Muscle of leg (tissue), 3 donors: ENCODE measurements at regions not wholly inside any gene's neighbourhood (a gene's known extent, or its start where the extent isn't known, plus 50 kb on each side); places are given as distances from the start of the nearest gene placed in this dataset.
"Not testable (repeated sequence)": the region's sequence is repeated elsewhere in the genome, so short reads cannot be mapped to it uniquely, and the experiment has no call there.

Experiments
- DNase-seq: peaks from one replicate; pipeline ENCODE4 v3.0.0; 2013
- H3K27ac ChIP-seq: one replicate; pipeline ENCODE4 v1.5.1; 2013; ENCODE audit warnings: mild to moderate bottlenecking, low read length, control low read depth
- H3K27me3 ChIP-seq: one replicate; pipeline ENCODE4 v1.6.1; 2013; ENCODE audit warnings: low read length; ENCODE audit not compliant: control insufficient read depth, insufficient read depth
- H3K36me3 ChIP-seq: one replicate; pipeline ENCODE4 v1.6.1; 2013; ENCODE audit warnings: low read length; ENCODE audit not compliant: control insufficient read depth, insufficient read depth
- H3K4me1 ChIP-seq: one replicate; pipeline ENCODE4 v1.6.1; 2013; ENCODE audit warnings: low read length; ENCODE audit not compliant: control insufficient read depth, insufficient read depth
- H3K4me3 ChIP-seq: one replicate; pipeline ENCODE4 v1.5.1; 2013; ENCODE audit warnings: low read length, control low read depth
- H3K9me3 ChIP-seq: replicated peaks from 2 replicates; pipeline ENCODE4 v1.6.1; 2013; ENCODE audit warnings: low read depth, low read length; ENCODE audit not compliant: control insufficient read depth
- WGBS: methylation state at CpG from one replicate; pipeline ENCODE4 v1.1.5; 2013; ENCODE audit warnings: missing lambda C conversion rate; ENCODE audit not compliant: insufficient coverage; 5-methylcytosine and 5-hydroxymethylcytosine counted together

DNA sequence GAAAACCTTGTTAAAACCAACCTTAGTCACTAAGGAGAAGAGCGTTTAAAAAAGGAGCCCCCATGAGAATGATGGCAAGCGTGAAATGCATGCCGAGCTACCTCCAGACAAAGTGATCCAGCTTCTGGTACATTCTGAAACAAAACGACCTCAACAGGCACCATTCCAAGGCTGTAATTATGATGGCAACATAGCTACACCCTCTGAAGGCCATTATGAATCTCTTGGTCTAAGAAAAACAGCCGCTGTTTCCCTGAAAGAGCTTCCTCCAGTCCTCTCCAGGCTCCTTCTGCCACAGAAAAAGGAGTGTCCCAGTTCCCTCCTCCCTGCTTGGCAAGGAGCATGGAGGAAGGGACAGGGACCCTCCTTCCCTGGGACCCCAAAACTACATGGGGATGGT lies 50.0 kb upstream of the ABLIM1 start:
- no peaks in the 10 kb centered on the region for H3K9me3 ChIP-seq
- peak overlapping the region; percentile 20 for H3K27ac ChIP-seq
- no peaks in the 10 kb centered on the region for H3K36me3 ChIP-seq
- no peak overlapping the region for H3K4me3 ChIP-seq
- no peaks in the 10 kb centered on the region for H3K4me1 ChIP-seq
- 40% methylated on average over 1 of the region's 5 CpGs for WGBS
- DNase-seq: no peak
- H3K27me3 ChIP-seq: no peaks in the 10 kb centered on the region

DNA sequence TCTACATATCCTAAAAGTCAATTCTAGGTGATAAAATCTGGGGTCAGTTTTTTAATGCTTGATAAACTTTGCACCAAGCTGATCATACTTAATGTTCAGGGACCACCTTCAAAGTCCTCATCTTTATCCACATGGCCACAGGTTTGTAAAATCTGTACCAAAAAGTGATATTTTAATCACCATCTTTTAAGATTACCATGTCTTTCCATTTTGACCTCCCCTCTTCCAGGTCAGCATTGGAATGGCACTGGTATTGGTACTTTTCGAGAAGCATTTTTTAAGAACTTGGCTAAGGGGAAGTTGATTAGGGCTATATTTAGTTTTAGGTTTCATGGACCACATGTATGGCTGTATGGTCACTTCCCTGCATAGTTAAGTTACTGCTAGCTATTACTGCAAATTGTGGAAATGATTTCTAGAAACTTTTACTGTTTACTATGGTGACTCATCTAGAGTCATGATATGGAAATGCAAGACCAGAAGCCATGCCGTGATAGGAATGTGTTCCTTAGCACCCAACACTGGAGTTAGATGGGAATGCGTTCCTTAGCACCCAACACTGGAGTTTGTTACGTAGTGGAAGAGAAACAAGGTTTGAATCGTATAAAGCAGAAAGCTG lies 50.8 kb upstream of the ABLIM1 start:
- no peak overlapping the region for H3K27ac ChIP-seq
- no peaks in the 10 kb centered on the region for H3K27me3 ChIP-seq
- 83% methylated on average over 1 of the region's 5 CpGs for WGBS
- DNase-seq: no peak
- H3K9me3 ChIP-seq: no peaks in the 10 kb centered on the region
- H3K36me3 ChIP-seq: no peaks in the 10 kb centered on the region
- no peak overlapping the region for H3K4me3 ChIP-seq
- H3K4me1 ChIP-seq: no peaks in the 10 kb centered on the region

DNA sequence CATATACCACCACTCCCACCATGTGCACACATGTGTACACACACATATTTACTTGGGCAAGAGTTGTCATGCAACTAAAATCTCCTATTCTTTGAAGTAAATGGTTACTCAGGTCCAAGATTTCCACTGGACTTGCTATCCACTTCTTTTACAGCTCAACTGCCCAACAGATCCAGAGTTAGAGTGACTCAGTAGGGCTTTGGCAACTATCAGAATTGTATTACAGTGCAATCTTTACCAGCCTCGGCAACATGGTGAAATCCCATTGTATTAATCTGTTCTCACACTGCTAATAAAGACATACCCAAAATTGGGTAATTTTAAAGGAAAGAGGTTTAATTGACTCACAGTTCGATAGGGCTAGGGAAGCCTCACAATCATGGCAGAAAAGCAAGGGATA lies 51.9 kb upstream of the ABLIM1 start:
- H3K27ac ChIP-seq: no peak overlapping the region
- no peak for DNase-seq
- no peaks in the 10 kb centered on the region for H3K9me3 ChIP-seq
- WGBS: no CpG with 5 or more reads among the region's 2 CpGs
- H3K36me3 ChIP-seq: no peaks in the 10 kb centered on the region
- peaks cover 7% of the 10 kb centered on the region for H3K4me1 ChIP-seq
- no peak overlapping the region for H3K4me3 ChIP-seq
- no peaks in the 10 kb centered on the region for H3K27me3 ChIP-seq

DNA sequence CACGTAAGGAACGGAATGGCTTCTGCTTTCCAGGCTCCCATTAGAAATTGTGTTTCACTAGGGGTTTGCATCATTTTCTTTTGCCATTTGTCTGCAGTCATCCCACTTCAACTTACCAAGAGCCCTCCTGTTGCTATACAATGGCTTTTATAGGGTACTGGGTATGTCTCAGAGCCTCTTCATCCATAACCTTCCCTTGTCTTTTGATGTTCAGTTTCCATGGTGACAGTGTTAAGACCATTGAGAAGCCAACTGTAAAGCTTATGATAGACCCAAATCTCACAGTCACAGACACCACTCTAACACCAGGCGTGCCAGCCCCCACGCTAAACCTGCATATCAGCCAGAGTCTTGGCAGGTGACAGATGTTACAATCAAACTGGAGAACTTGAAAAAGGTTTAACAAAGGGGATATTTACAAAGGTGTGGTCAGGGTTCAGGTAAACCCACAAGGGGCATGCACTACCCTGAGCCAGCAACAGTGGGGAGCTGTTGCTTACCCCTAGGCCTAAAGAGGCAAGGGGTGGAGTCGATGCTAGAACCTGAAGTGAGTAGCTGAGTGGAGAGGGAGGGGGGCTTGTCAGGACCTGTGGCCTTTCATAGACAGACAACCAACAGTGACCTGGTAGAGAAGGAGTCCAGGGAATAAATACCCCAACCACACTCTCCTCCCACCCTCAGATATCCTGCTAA lies 53.2 kb upstream of the ABLIM1 start:
- Histone ChIP-seq H3K4me3 (no peak overlapping the region), H3K27me3 (no peaks in the 10 kb centered on the region), H3K9me3 (no peaks in the 10 kb centered on the region), H3K36me3 (no peaks in the 10 kb centered on the region), H3K4me1 (peaks cover 7% of the 10 kb centered on the region), H3K27ac (no peak overlapping the region)
- DNase-seq: no peak
- no CpG with 5 or more reads among the region's 5 CpGs for WGBS

DNA sequence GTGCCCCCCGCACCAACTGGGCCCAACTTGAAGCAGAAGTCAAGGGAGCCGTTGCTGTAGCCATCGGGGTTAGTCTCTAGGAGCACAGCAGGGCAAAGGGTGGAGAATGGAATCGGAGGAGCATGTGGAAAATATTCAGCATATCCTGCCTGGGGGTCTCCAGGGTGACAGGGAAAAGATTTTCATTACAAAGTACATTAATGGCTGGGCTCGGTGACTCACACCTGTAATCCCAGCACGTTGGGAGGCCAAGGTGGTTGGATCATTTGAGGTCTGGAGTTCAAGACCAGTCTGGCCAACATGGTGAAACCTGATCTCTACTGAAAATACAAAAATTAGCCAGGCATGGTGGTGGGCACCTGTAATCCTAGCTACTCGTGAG lies 53.8 kb upstream of the ABLIM1 start:
- Histone ChIP-seq H3K9me3 (no peaks in the 10 kb centered on the region), H3K27ac (no peak overlapping the region), H3K27me3 (no peaks in the 10 kb centered on the region), H3K4me3 (no peak overlapping the region), H3K4me1 (peaks cover 7% of the 10 kb centered on the region), H3K36me3 (no peaks in the 10 kb centered on the region)
- 74% methylated on average over 5 of the region's 7 CpGs for WGBS
- no peak for DNase-seq

DNA sequence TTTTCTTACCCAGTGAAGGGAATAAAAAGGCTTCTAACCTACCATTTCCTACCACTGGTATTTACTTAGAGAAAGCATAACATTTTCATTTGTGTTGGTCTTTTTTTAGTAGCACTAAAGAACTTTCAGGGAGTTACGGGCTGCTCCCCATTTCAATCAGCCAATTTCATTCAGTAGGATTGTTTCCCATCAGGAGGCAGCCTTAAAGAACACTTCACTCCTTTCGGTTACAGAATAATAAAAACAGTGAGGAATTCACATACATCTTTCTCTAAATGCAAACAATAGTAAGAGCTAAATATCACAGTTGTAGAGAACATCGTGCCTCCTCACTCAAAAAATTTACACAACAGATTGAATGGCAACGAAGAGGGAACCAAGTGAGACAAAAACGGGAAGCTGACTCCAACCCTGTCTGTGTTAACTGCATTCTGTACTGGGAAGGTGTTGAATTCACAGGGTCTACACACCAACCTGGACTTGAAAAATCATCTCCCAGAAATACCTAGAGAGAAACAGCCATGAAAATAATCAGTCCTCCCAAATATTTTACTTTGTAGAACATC lies 55.5 kb upstream of the ABLIM1 start:
- no peaks in the 10 kb centered on the region for H3K27me3 ChIP-seq
- no peaks in the 10 kb centered on the region for H3K36me3 ChIP-seq
- no peaks in the 10 kb centered on the region for H3K9me3 ChIP-seq
- no peak for DNase-seq
- peaks cover 7% of the 10 kb centered on the region for H3K4me1 ChIP-seq
- H3K27ac ChIP-seq: peak overlapping the region; percentile 76
- no peak overlapping the region for H3K4me3 ChIP-seq
- WGBS: no CpG with 5 or more reads among the region's 5 CpGs

DNA sequence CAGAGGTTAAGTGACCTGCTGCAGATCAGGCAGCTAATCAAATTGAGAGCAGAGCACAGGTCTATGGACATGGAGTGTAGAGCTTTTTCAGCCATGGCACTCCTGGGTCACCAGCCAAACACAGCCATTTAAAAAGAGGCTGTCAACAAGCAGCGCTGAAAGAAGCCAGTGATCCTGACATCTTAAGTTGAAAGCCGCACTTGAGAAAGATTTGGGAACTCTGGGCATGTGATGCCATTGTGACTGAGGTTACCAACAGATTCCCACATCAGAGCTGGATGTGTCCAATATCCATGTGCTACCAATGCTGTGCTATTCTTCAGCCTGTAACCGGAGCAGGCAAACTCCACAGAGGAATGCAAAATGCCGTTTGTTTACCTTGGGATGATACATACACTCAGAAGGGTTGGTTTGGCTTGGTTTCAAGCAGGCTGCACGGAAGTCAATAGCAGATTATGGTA lies 56.2 kb upstream of the ABLIM1 start:
- DNase-seq: peak; percentile 24
- WGBS: 85% methylated on average over 2 of the region's 5 CpGs
- Histone ChIP-seq H3K36me3 (no peaks in the 10 kb centered on the region), H3K27ac (peak overlapping the region; percentile 76), H3K4me1 (peaks cover 7% of the 10 kb centered on the region), H3K27me3 (no peaks in the 10 kb centered on the region), H3K9me3 (no peaks in the 10 kb centered on the region), H3K4me3 (no peak overlapping the region)

DNA sequence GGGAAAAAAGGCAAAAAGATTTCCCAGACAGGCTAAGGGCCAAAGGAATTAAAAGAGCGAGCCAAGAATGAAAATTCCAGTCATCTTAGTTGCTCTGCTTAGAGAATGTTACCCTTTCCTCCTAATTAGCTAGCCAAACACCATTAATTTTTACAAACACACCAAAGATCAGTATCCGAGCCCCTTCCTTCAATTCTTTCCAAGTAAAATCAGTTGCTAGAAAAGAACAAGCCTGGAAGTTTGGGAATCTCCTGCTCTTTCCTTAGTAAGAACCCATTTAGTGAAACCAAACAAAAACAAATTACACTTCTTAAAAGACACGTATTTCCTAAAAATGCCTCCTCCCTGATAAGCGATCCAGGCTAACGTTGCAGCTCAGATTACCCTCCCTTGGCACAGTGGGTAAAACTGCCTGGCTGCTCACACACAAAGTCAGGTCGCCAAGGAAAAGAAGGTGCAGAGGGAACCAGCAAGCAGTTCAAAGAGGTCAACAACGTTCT lies 57.1 kb upstream of the ABLIM1 start:
- H3K36me3 ChIP-seq: no peaks in the 10 kb centered on the region
- WGBS: 29% methylated on average over 5 of the region's 7 CpGs

DNA sequence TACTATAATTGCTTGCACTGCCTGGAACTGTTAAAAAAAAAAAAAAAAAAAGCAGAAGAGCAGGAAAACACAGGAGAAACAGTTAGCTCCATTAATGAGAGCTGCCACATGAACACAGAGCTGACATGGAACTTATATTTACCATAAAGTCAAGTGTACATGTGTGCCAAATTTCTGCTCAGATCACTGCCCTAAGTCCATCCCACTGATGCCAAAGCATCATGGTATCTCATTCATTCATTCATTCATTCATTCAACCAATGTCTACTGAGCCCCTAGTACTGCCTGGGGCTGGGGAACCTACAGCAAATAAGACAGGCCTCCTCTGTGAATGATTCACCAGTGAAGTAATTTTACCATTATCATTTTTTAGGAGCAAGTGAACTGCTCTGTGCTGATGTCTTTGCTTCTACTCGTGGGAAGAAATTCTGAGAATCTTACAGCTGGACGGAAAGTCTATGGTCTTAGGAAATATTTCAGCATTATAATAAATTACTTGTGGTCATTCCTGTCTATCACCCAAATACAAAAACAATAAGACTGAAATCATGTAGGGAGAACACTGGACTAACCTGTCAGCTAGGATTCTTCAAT lies 58.8 kb upstream of the ABLIM1 start:
- DNase-seq: no peak
- H3K4me1 ChIP-seq: peaks cover 10% of the 10 kb centered on the region
- no peaks in the 10 kb centered on the region for H3K36me3 ChIP-seq
- no peaks in the 10 kb centered on the region for H3K9me3 ChIP-seq
- no peak overlapping the region for H3K27ac ChIP-seq
- H3K4me3 ChIP-seq: no peak overlapping the region
- WGBS: no CpG with 5 or more reads among the region's 2 CpGs
- no peaks in the 10 kb centered on the region for H3K27me3 ChIP-seq

More for the DNA sequence above, 57.1 kb upstream of the ABLIM1 start:
- H3K27me3 ChIP-seq: no peaks in the 10 kb centered on the region
- H3K4me3 ChIP-seq: no peak overlapping the region
- no peaks in the 10 kb centered on the region for H3K9me3 ChIP-seq
- peak overlapping the region; percentile 18 for H3K27ac ChIP-seq
- H3K4me1 ChIP-seq: peaks cover 7% of the 10 kb centered on the region
- peak; percentile 56 for DNase-seq

DNA sequence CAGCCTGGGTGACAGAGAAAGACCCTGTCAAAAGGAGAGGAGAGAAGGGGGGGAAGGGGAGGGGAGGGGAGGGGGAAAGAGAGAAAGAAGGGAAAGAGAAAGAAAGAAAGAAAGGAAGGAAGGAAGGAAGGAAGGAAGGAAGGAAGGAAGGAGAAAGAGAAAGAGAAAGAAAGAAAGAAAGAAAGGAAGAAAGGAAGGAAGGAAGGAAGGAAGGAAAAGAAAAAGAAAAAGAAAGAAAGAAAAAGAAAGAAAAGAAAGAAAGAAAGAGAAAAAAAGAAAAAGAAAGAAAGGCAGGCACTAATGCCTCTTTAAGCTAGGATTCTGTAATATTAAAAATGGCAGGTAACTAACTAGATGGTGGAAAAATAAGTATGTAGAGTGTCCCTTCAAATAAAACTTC lies 59.8 kb upstream of the ABLIM1 start:
- H3K4me3 ChIP-seq, H3K27ac ChIP-seq, H3K4me1 ChIP-seq, H3K36me3 ChIP-seq, H3K9me3 ChIP-seq, DNase-seq, H3K27me3 ChIP-seq: not testable (repeated sequence)
